Endodermal cell (in vitro differentiated cells): ENCODE measurements at regions not wholly inside any gene's neighbourhood (a gene's known extent, or its start where the extent isn't known, plus 50 kb on each side); places are given as distances from the start of the nearest gene placed in this dataset.

Source experiments
- DNase-seq: peaks from one replicate; pipeline ENCODE4 v3.0.0-alpha.2; 2017
- H3K27ac ChIP-seq: 2 replicates; pipeline ENCODE4 v1.5.1; 2013; ENCODE audit warnings: mild to moderate bottlenecking, low read depth, low read length, moderate library complexity
- H3K27me3 ChIP-seq: 2 replicates; pipeline ENCODE4 v1.6.1; 2013; ENCODE audit warnings: mild to moderate bottlenecking, low read length, moderate library complexity; ENCODE audit not compliant: insufficient read depth, control insufficient read depth, poor library complexity, severe bottlenecking
- H3K36me3 ChIP-seq: 2 replicates; pipeline ENCODE4 v1.7.0; 2013; ENCODE audit warnings: mild to moderate bottlenecking, low read length, moderate library complexity; ENCODE audit not compliant: control insufficient read depth, insufficient read depth
- H3K4me1 ChIP-seq: one replicate; pipeline ENCODE4 v1.7.0; 2013; ENCODE audit warnings: low read length; ENCODE audit not compliant: control insufficient read depth, insufficient read depth
- H3K4me3 ChIP-seq: 2 replicates; pipeline ENCODE4 v1.5.1; 2013; ENCODE audit warnings: mild to moderate bottlenecking, low read length, moderate library complexity
- H3K9ac ChIP-seq: 2 replicates; pipeline ENCODE4 v1.6.1; 2013; ENCODE audit warnings: mild to moderate bottlenecking, low read length, moderate library complexity; ENCODE audit not compliant: poor library complexity, severe bottlenecking; ENCODE audit errors: extremely low read depth
- H3K9me3 ChIP-seq: 2 replicates; pipeline ENCODE4 v1.6.1; 2013; ENCODE audit warnings: mild to moderate bottlenecking, low read length, moderate library complexity; ENCODE audit not compliant: control insufficient read depth
- H3K27ac Mint-ChIP-seq: 2 replicates; pipeline ENCODE4 v1.8.0; 2020; ENCODE audit warnings: mixed read lengths
- H3K27me3 Mint-ChIP-seq: 2 replicates; pipeline ENCODE4 v1.8.0; 2021; ENCODE audit warnings: mild to moderate bottlenecking, mixed read lengths; ENCODE audit not compliant: insufficient read depth
- H3K36me3 Mint-ChIP-seq: 2 replicates; pipeline ENCODE4 v1.8.0; 2020; ENCODE audit warnings: low read depth, mixed read lengths
- H3K4me1 Mint-ChIP-seq: 2 replicates; pipeline ENCODE4 v1.8.0; 2020; ENCODE audit warnings: mixed read lengths
- H3K4me3 Mint-ChIP-seq: 2 replicates; pipeline ENCODE4 v1.8.0; 2020; ENCODE audit warnings: mild to moderate bottlenecking, moderate library complexity, mixed read lengths
- H3K9me3 Mint-ChIP-seq: 2 replicates; pipeline ENCODE4 v1.8.0; 2020; ENCODE audit warnings: mild to moderate bottlenecking, mixed read lengths
- CTCF ChIP-seq: fragments of 200-600 bp; sonication (generic); conservative IDR thresholded peaks from 2 replicates; pipeline ENCODE4 v1.5.0; 2021; ENCODE audit warnings: antibody characterized with exemption, mild to moderate bottlenecking
- WGBS, 2 experiments: methylation state at CpG; one replicate each; pipeline versions ENCODE4 v1.1.5 to v1.1.7; 2013; ENCODE audit warnings: missing lambda C conversion rate in 2 of 2, mixed read lengths in 1 of 2; ENCODE audit not compliant: insufficient coverage in 1 of 2, insufficient read length in 1 of 2; 5-methylcytosine and 5-hydroxymethylcytosine counted together

GRCh38 chr12:74066476-74066875 is 471.2 kb upstream of the ATXN7L3B start:
- H3K4me1 Mint-ChIP-seq, result no peaks in the 10 kb centered on the region
- no peaks in the 10 kb centered on the region for H3K27me3 ChIP-seq
- H3K27ac Mint-ChIP-seq, result no peak overlapping the region
- no peak for DNase-seq
- H3K4me3 Mint-ChIP-seq, result no peak overlapping the region
- H3K27me3 Mint-ChIP-seq, result no peaks in the 10 kb centered on the region
- H3K4me3 ChIP-seq, result no peak overlapping the region
- TF ChIP-seq CTCF, result no peak
- H3K36me3 Mint-ChIP-seq, result no peaks in the 10 kb centered on the region
- H3K9me3 Mint-ChIP-seq, result peaks cover 7% of the 10 kb centered on the region
- no peaks in the 10 kb centered on the region for H3K9me3 ChIP-seq
- no peaks in the 10 kb centered on the region for H3K4me1 ChIP-seq
- no peak overlapping the region for H3K27ac ChIP-seq
- H3K36me3 ChIP-seq, result no peaks in the 10 kb centered on the region
- 83% methylated on average over 2 of the region's 2 CpGs; no CpG with 5 or more reads in 1 of the 2 experiments for WGBS, 2 experiments
- no peak overlapping the region for H3K9ac ChIP-seq

GRCh38 chr12:74071182-74071581 is 466.5 kb upstream of the ATXN7L3B start:
- Mint-ChIP-seq H3K36me3 (no peaks in the 10 kb centered on the region), H3K9me3 (peaks cover 15% of the 10 kb centered on the region), H3K4me3 (no peak overlapping the region), H3K27ac (no peak overlapping the region), H3K4me1 (no peaks in the 10 kb centered on the region), H3K27me3 (no peaks in the 10 kb centered on the region)
- 96 to 100% methylated on average over 3 of the region's 3 CpGs for WGBS, 2 experiments
- Histone ChIP-seq H3K36me3 (no peaks in the 10 kb centered on the region), H3K27me3 (no peaks in the 10 kb centered on the region), H3K9ac (no peak overlapping the region), H3K9me3 (peaks cover 8% of the 10 kb centered on the region), H3K27ac (no peak overlapping the region), H3K4me1 (no peaks in the 10 kb centered on the region), H3K4me3 (no peak overlapping the region)
- DNase-seq, result no peak
- TF ChIP-seq CTCF, result no peak

GRCh38 chr12:74076918-74077317 is 460.7 kb upstream of the ATXN7L3B start:
- peaks cover 5% of the 10 kb centered on the region for H3K9me3 Mint-ChIP-seq
- H3K4me3 ChIP-seq, result no peak overlapping the region
- no peak overlapping the region for H3K27ac Mint-ChIP-seq
- TF ChIP-seq CTCF, result no peak
- peaks cover 8% of the 10 kb centered on the region for H3K9me3 ChIP-seq
- H3K27me3 Mint-ChIP-seq, result no peaks in the 10 kb centered on the region
- H3K4me3 Mint-ChIP-seq, result no peak overlapping the region
- no peak for DNase-seq
- H3K4me1 ChIP-seq, result no peaks in the 10 kb centered on the region
- H3K27me3 ChIP-seq, result no peaks in the 10 kb centered on the region
- H3K36me3 ChIP-seq, result no peaks in the 10 kb centered on the region
- H3K36me3 Mint-ChIP-seq, result no peaks in the 10 kb centered on the region
- no peak overlapping the region for H3K9ac ChIP-seq
- no peaks in the 10 kb centered on the region for H3K4me1 Mint-ChIP-seq
- no peak overlapping the region for H3K27ac ChIP-seq
